OCI-LY7 (cell line): ENCODE measurements at regions not wholly inside any gene's neighbourhood (a gene's known extent, or its start where the extent isn't known, plus 50 kb on each side); places are given as distances from the start of the nearest gene placed in this dataset.

Source experiments
- BruUV-seq: library from RNA; stranded (reverse); fragments of 400-500 nt; replicated peaks from 2 replicates; lab custom pipeline; 2021; lab: Mats Ljungman, UMichigan
- CTCF ChIA-PET: fragments of 300-600 bp; sonication (Branson Sonifier 250); formaldehyde crosslinking; loops from one replicate; lab custom pipeline; 2022; ENCODE audit warnings: antibody characterized with exemption; ENCODE audit not compliant: unreplicated experiment; lab: Charles Lee
- POLR2A ChIA-PET: fragments of 300-600 bp; sonication (Branson Sonifier 250); formaldehyde crosslinking; loops from one replicate; lab custom pipeline; 2022; ENCODE audit warnings: antibody characterized with exemption; lab: Charles Lee
- DNase-seq: peaks from one replicate; pipeline ENCODE4 v3.0.0-alpha.2; 2015; ENCODE audit warnings: low spot score
- H2AFZ ChIP-seq: fragments of 200-600 bp; sonication (generic), shearing (Covaris generic); 2 replicates; pipeline ENCODE4 v1.6.1; 2014; ENCODE audit warnings: mild to moderate bottlenecking, antibody characterized with exemption, low read length, moderate library complexity
- H3K27ac ChIP-seq: fragments of 200-600 bp; sonication (generic); 2 replicates; pipeline ENCODE4 v1.5.1; 2014; ENCODE audit warnings: mixed run types, low read depth, mild to moderate bottlenecking, moderate library complexity, low read length, inconsistent platforms; ENCODE audit not compliant: poor library complexity, severe bottlenecking
- H3K36me3 ChIP-seq: fragments of 200-600 bp; sonication (generic); 2 replicates; pipeline ENCODE4 v1.6.1; 2014; ENCODE audit warnings: mild to moderate bottlenecking, antibody characterized with exemption, low read length, moderate library complexity, mixed read lengths; ENCODE audit not compliant: insufficient read depth
- H3K4me1 ChIP-seq: fragments of 200-600 bp; sonication (generic); 2 replicates; pipeline ENCODE4 v1.5.1; 2014; ENCODE audit warnings: mild to moderate bottlenecking, low read length; ENCODE audit not compliant: insufficient read depth, poor library complexity, severe bottlenecking
- H3K4me2 ChIP-seq: fragments of 200-600 bp; sonication (generic); 2 replicates; pipeline ENCODE4 v1.6.1; 2014; ENCODE audit warnings: mild to moderate bottlenecking, low read length
- H3K4me3 ChIP-seq: fragments of 200-600 bp; sonication (generic); 2 replicates; pipeline ENCODE4 v1.5.1; 2014; ENCODE audit warnings: mild to moderate bottlenecking, low read depth, low read length; ENCODE audit not compliant: poor library complexity, severe bottlenecking
- H3K79me2 ChIP-seq: fragments of 200-600 bp; sonication (generic); 2 replicates; pipeline ENCODE4 v1.6.1; 2016; ENCODE audit warnings: low read depth, mild to moderate bottlenecking, low read length, moderate library complexity, mixed read lengths; ENCODE audit not compliant: insufficient read depth
- H3K9me2 ChIP-seq: fragments of 200-600 bp; sonication (generic); 2 replicates; pipeline ENCODE4 v1.6.1; 2016; ENCODE audit warnings: mild to moderate bottlenecking, low read length, mixed read lengths; ENCODE audit not compliant: insufficient read depth
- H3K9me3 ChIP-seq: fragments of 200-600 bp; sonication (generic); 2 replicates; pipeline ENCODE4 v1.6.1; 2014; ENCODE audit warnings: mild to moderate bottlenecking, mixed run types, low read length, mixed read lengths
- H4K20me1 ChIP-seq: fragments of 200-600 bp; sonication (generic); 2 replicates; pipeline ENCODE4 v1.6.1; 2014; ENCODE audit warnings: mild to moderate bottlenecking, antibody characterized with exemption, low read length, moderate library complexity, mixed read lengths; ENCODE audit not compliant: insufficient read depth
- EZH2phosphoT487 ChIP-seq: fragments of 200-600 bp; sonication (generic); IDR thresholded peaks from 2 replicates; pipeline ENCODE4 v1.6.1; 2018; ENCODE audit warnings: low read depth, borderline replicate concordance, mild to moderate bottlenecking, mixed run types, antibody characterized with exemption, low read length, moderate library complexity, mixed read lengths
- intact Hi-C: fragments of 100-400 bp; cut with micrococcal nuclease; formaldehyde crosslinking; loops from one replicate; pipeline ENCODE4 v1.10.0; 2022; ENCODE audit not compliant: unreplicated experiment
- TF ChIP-seq, protein P1 (sequence below): fragments of 200-600 bp; sonication (generic); conservative IDR thresholded peaks from 2 replicates; pipeline ENCODE4 v1.5.1; 2014; ENCODE audit warnings: mild to moderate bottlenecking, antibody characterized with exemption, low read length, moderate library complexity, mixed read lengths

DNA sequence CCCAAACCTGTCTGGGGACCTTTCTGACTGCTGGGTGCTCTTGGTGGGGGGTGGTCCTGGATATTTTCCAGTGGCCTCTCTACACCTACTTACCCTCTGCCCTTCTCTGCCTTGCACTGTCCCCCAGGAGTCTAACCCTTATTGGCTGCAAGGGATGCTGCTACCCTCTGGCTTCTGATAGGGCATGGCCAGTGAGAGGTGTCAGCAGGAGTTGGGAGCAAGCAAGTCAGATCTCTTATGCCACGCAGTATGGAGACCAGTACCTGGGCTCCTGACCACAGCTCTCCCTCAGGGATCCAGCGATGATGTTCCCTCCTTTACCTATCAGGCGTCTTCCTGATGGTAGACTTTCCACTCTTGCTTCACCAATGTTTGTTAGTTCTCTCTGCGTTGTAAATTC lies 373.7 kb downstream of the SOCS6 start:
- Histone ChIP-seq H3K27ac (no peak overlapping the region), H3K4me1 (no peaks in the 10 kb centered on the region), H3K36me3 (no peaks in the 10 kb centered on the region), H4K20me1 (no peaks in the 10 kb centered on the region), H3K79me2 (no peaks in the 10 kb centered on the region), H3K4me2 (no peak overlapping the region), H3K4me3 (no peak overlapping the region), H3K9me3 (no peaks in the 10 kb centered on the region), H3K9me2 (no peaks in the 10 kb centered on the region), H2AFZ (no peak overlapping the region)
- intact Hi-C loops = no loop called here
- no peak for DNase-seq
- CTCF ChIA-PET = no interaction called here
- no peak for TF ChIP-seq EZH2phosphoT487
- TF ChIP-seq, protein P1, sequence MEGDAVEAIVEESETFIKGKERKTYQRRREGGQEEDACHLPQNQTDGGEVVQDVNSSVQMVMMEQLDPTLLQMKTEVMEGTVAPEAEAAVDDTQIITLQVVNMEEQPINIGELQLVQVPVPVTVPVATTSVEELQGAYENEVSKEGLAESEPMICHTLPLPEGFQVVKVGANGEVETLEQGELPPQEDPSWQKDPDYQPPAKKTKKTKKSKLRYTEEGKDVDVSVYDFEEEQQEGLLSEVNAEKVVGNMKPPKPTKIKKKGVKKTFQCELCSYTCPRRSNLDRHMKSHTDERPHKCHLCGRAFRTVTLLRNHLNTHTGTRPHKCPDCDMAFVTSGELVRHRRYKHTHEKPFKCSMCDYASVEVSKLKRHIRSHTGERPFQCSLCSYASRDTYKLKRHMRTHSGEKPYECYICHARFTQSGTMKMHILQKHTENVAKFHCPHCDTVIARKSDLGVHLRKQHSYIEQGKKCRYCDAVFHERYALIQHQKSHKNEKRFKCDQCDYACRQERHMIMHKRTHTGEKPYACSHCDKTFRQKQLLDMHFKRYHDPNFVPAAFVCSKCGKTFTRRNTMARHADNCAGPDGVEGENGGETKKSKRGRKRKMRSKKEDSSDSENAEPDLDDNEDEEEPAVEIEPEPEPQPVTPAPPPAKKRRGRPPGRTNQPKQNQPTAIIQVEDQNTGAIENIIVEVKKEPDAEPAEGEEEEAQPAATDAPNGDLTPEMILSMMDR = no peak
- no TSS peak for BruUV-seq
- POLR2A ChIA-PET = no interaction called here

DNA sequence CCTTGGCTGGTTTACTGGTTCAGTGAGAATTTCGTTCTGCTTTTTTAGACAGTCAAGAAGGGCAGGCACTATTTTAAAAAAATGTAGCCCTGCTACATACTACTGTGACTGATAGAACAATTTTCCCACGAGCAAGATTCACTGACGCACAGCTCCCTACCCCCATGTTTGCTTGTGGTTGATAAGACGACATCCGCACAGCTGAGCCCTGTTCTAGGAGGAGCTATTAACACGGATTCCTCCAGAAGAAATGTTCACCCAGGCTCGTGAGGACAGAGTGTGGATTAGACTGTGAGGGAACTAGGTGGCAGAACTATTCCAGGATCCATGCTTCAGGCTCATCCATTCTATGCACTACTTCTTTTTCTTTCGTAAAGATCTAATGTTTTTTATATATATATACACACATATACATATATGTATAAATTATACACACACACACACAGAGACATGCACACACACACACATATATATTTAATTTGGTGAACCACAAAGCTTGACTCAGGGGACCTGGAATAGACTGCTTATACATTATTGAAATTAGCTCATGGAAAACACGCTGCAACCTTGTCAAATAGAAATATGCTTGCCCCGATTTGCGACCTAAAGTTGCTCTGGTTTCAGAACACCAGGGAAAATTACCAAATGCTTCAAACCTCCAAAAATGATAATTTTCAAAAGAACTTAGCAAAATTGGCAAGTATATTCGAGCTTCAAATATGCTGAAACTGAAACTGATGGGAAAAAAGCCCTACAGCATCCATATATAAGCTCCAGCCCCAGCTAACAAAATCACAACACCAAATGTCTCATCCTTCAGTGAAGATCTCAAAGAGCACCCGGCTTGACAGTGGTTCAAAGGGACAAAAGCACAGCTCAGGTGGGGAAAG lies 370.4 kb downstream of the SOCS6 start:
- H3K4me2 ChIP-seq = no peak overlapping the region
- no TSS peak for BruUV-seq
- H4K20me1 ChIP-seq = no peaks in the 10 kb centered on the region
- no peak overlapping the region for H3K27ac ChIP-seq
- no peaks in the 10 kb centered on the region for H3K36me3 ChIP-seq
- no peak overlapping the region for H2AFZ ChIP-seq
- H3K79me2 ChIP-seq = no peaks in the 10 kb centered on the region
- CTCF ChIA-PET = no interaction called here
- TF ChIP-seq EZH2phosphoT487 = no peak
- TF ChIP-seq, protein P1 = no peak
- POLR2A ChIA-PET = interaction anchor here (0.7 kb wide), 1 partner anchor 571 kb away, joined by 3 read pairs; no protein-coding TSS in a partner anchor
- no peaks in the 10 kb centered on the region for H3K4me1 ChIP-seq
- no peaks in the 10 kb centered on the region for H3K9me2 ChIP-seq
- DNase-seq = no peak
- no peak overlapping the region for H3K4me3 ChIP-seq
- H3K9me3 ChIP-seq = no peaks in the 10 kb centered on the region
- intact Hi-C loops = no loop called here

- intact Hi-C loops = no loop called here
- DNase-seq = no peak
- H2AFZ ChIP-seq = no peak overlapping the region
- H3K4me3 ChIP-seq = no peak overlapping the region
- TF ChIP-seq EZH2phosphoT487 = no peak
- TF ChIP-seq, protein P1 = no peak
- H3K27ac ChIP-seq = no peak overlapping the region
- H3K4me2 ChIP-seq = no peak overlapping the region
- H3K36me3 ChIP-seq = no peaks in the 10 kb centered on the region
- H4K20me1 ChIP-seq = no peaks in the 10 kb centered on the region
- H3K79me2 ChIP-seq = no peaks in the 10 kb centered on the region
- no peaks in the 10 kb centered on the region for H3K9me3 ChIP-seq
- CTCF ChIA-PET = no interaction called here
- POLR2A ChIA-PET = no interaction called here
- no peaks in the 10 kb centered on the region for H3K4me1 ChIP-seq
- H3K9me2 ChIP-seq = no peaks in the 10 kb centered on the region
- BruUV-seq = no TSS peak
Observed at GRCh38 chr18:70653671-70654070, 364.8 kb downstream of the SOCS6 start.
